ENCODE measurements at regions not wholly inside any gene's neighbourhood (a gene's known extent, or its start where the extent isn't known, plus 50 kb on each side); places are given as distances from the start of the nearest gene placed in this dataset.

- ATAC-seq (ENCODE audit: poor library complexity) = no peak
Observed at GRCh38 chr13:107882708-107883560, 332.4 kb downstream of the LIG4 start.

GRCh38 chr13:107881362-107881761 is 334.0 kb downstream of the LIG4 start:
- ChIA-PET POLR2A (interaction anchor here (0.5 kb wide), 1 partner anchor 1300 kb away, joined by 3 read pairs; no protein-coding TSS in a partner anchor), CTCF (no interaction called here)
- ATAC-seq (ENCODE audit: poor library complexity) = no peak
- Mint-ChIP-seq H3K36me3 (ENCODE audit: low read depth) (no peaks in the 10 kb centered on the region), H3K4me1 (ENCODE audit: low read depth) (no peaks in the 10 kb centered on the region), H3K9me3 (peaks cover 7% of the 10 kb centered on the region), H3K27me3 (no peaks in the 10 kb centered on the region), H3K4me3 (no peak overlapping the region), H3K27ac (no peak overlapping the region)
- no peak overlapping the region for H3K27ac ChIP-seq (ENCODE audit: low read depth in 1 of 2, low read length in 2 of 2)
- TF ChIP-seq CTCF (IDR thresholded peaks at IDR 0.05) = no peak
- H3K9me3 ChIP-seq (ENCODE audit: control insufficient read depth in 1 of 2, insufficient read depth in 1 of 2, low read length in 2 of 2) = no peaks in the 10 kb centered on the region
- H3K4me3 ChIP-seq (ENCODE audit: low read length) = no peak overlapping the region
- no peaks in the 10 kb centered on the region for H3K4me1 ChIP-seq (ENCODE audit: insufficient read depth, low read length)
- intact Hi-C loops (cut with DNase I, micrococcal nuclease) = no loop called here
- H3K36me3 ChIP-seq (ENCODE audit: insufficient read depth, low read length) = no peaks in the 10 kb centered on the region
- DNase-seq = no peak
- no peaks in the 10 kb centered on the region for H3K27me3 ChIP-seq (ENCODE audit: control insufficient read depth in 1 of 2, insufficient read depth in 2 of 2, low read length in 2 of 2)

More at GRCh38 chr13:107882708-107883560, 332.4 kb downstream of the LIG4 start:
- Histone ChIP-seq H3K4me1 (ENCODE audit: insufficient read depth, low read length) (no peaks in the 10 kb centered on the region), H3K36me3 (ENCODE audit: insufficient read depth, low read length) (no peaks in the 10 kb centered on the region), H3K4me3 (ENCODE audit: low read length) (no peak overlapping the region), H3K9me3 (ENCODE audit: control insufficient read depth in 1 of 2, insufficient read depth in 1 of 2, low read length in 2 of 2) (peaks cover 0 to 2% of the 10 kb centered on the region in 2 experiments), H3K27ac (ENCODE audit: low read depth in 1 of 2, low read length in 2 of 2) (no peak overlapping the region), H3K27me3 (ENCODE audit: control insufficient read depth in 1 of 2, insufficient read depth in 2 of 2, low read length in 2 of 2) (no peaks in the 10 kb centered on the region)
- no peaks in the 10 kb centered on the region for H3K4me1 Mint-ChIP-seq (ENCODE audit: low read depth)
- POLR2A ChIA-PET = no interaction called here
- TF ChIP-seq CTCF (IDR thresholded peaks at IDR 0.05) = no peak
- no peaks in the 10 kb centered on the region for H3K36me3 Mint-ChIP-seq (ENCODE audit: low read depth)
- DNase-seq = no peak
- CTCF ChIA-PET = no interaction called here
- no peaks in the 10 kb centered on the region for H3K27me3 Mint-ChIP-seq
- no peak overlapping the region for H3K4me3 Mint-ChIP-seq
- H3K27ac Mint-ChIP-seq = no peak overlapping the region
- H3K9me3 Mint-ChIP-seq = peaks cover 7% of the 10 kb centered on the region
- intact Hi-C loops (cut with DNase I, micrococcal nuclease) = no loop called here

- Histone ChIP-seq H3K27ac (ENCODE audit: low read depth in 1 of 2, low read length in 2 of 2) (no peak overlapping the region), H3K27me3 (ENCODE audit: control insufficient read depth in 1 of 2, insufficient read depth in 2 of 2, low read length in 2 of 2) (peaks cover 0 to 9% of the 10 kb centered on the region in 2 experiments), H3K4me3 (ENCODE audit: low read length) (no peak overlapping the region), H3K9me3 (ENCODE audit: control insufficient read depth in 1 of 2, insufficient read depth in 1 of 2, low read length in 2 of 2) (peaks cover 0 to 10% of the 10 kb centered on the region in 2 experiments), H3K36me3 (ENCODE audit: insufficient read depth, low read length) (no peaks in the 10 kb centered on the region), H3K4me1 (ENCODE audit: insufficient read depth, low read length) (no peaks in the 10 kb centered on the region)
- Mint-ChIP-seq H3K9me3 (peaks cover 7% of the 10 kb centered on the region), H3K27ac (no peak overlapping the region), H3K36me3 (ENCODE audit: low read depth) (no peaks in the 10 kb centered on the region), H3K27me3 (peaks cover 20% of the 10 kb centered on the region), H3K4me3 (no peak overlapping the region), H3K4me1 (ENCODE audit: low read depth) (no peaks in the 10 kb centered on the region)
- ChIA-PET CTCF (no interaction called here), POLR2A (no interaction called here)
- ATAC-seq (ENCODE audit: poor library complexity) (no peak), DNase-seq (no peak)
- intact Hi-C loops (cut with DNase I, micrococcal nuclease) = no loop called here
- no peak for TF ChIP-seq CTCF (IDR thresholded peaks at IDR 0.05)
Observed at GRCh38 chr13:107874456-107874855, 340.9 kb downstream of the LIG4 start.

Measured in CD4-positive, alpha-beta T cell (primary cell).